GM10266 (cell line): ENCODE measurements at regions not wholly inside any gene's neighbourhood (a gene's known extent, or its start where the extent isn't known, plus 50 kb on each side); places are given as distances from the start of the nearest gene placed in this dataset.

Experiments used
- DNase-seq: peaks from one replicate; pipeline ENCODE4 v3.0.0; 2012; ENCODE audit errors: extremely low spot score
- TF ChIP-seq, protein P1 (sequence below): IDR thresholded peaks from 2 replicates; pipeline ENCODE4 v1.5.1; 2012; ENCODE audit warnings: mild to moderate bottlenecking, low read depth; ENCODE audit not compliant: control insufficient read depth, insufficient read depth; ENCODE audit errors: missing control alignments

GRCh38 chrX:46072372-46072771 is 472.8 kb downstream of the ZNF674 start:
- no peak for DNase-seq
- TF ChIP-seq, protein P1, sequence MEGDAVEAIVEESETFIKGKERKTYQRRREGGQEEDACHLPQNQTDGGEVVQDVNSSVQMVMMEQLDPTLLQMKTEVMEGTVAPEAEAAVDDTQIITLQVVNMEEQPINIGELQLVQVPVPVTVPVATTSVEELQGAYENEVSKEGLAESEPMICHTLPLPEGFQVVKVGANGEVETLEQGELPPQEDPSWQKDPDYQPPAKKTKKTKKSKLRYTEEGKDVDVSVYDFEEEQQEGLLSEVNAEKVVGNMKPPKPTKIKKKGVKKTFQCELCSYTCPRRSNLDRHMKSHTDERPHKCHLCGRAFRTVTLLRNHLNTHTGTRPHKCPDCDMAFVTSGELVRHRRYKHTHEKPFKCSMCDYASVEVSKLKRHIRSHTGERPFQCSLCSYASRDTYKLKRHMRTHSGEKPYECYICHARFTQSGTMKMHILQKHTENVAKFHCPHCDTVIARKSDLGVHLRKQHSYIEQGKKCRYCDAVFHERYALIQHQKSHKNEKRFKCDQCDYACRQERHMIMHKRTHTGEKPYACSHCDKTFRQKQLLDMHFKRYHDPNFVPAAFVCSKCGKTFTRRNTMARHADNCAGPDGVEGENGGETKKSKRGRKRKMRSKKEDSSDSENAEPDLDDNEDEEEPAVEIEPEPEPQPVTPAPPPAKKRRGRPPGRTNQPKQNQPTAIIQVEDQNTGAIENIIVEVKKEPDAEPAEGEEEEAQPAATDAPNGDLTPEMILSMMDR, result no peak

DNA sequence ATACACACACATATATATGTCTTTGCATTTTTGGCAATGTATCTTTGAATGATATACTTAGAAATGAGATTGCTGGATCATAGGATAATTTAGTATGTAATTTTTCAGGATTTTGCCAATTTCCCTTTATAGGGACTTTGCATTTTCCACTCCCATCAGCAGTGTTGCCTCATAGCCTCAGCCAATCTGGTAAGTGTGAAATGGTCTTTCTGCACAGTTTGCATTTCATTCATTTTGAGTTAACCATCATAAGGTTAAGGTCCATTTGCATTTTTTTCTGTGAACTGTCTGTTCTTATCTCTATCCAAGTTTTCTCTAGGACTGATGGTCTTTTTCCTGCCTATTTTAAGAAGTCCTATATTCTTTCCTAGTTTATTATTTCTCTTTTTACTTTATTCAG is 474.8 kb downstream of the ZNF674 start:
- TF ChIP-seq, protein P1, result no peak
- DNase-seq, result no peak

GRCh38 chrX:46059316-46059715 is 485.9 kb downstream of the ZNF674 start:
- no peak for DNase-seq
- TF ChIP-seq, protein P1, result no peak

DNA sequence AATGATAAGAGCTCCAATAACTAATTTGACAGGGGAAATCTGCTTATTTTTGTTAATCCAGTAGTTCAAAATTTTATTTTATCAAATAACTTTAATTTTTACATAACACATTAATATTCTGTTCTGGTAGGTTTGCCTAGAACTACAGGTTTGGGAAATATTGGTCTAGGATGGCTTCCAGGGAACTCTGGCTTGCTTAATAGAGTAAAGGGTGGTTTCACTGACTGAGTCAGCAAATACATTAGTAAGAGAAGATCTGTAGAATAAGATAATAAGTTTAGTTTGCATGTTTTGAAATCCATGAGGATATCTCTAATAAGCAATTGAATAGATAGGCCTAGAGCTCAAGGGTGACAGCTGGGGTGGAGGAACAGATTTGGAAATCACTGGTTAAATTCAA is 500.7 kb downstream of the ZNF674 start:
- DNase-seq, result no peak

GRCh38 chrX:46040001-46040400 is 505.2 kb downstream of the ZNF674 start:
- TF ChIP-seq, protein P1, result no peak
- DNase-seq, result no peak

More for the DNA sequence above, 500.7 kb downstream of the ZNF674 start:
- TF ChIP-seq, protein P1, result no peak

DNA sequence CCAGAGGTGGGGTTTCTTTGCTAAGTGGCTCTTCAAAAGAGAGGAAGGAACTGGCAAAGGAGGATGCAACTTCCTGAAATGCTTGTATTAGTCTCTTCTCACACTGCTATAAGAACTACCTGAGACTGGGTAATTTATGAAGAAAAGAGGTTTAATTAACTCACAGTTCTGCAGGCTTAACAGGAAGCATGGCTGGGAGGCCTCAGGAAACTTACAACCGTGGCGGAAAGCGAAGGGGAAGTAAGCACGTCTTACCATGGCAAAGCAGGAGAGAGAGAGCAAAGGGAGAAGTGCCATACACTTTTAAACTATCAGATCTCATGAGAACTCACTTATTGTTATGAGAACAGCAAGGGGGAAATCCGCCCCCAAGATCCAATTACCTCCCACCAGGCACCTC is 505.7 kb downstream of the ZNF674 start:
- no peak for DNase-seq
- TF ChIP-seq, protein P1, result no peak

DNA sequence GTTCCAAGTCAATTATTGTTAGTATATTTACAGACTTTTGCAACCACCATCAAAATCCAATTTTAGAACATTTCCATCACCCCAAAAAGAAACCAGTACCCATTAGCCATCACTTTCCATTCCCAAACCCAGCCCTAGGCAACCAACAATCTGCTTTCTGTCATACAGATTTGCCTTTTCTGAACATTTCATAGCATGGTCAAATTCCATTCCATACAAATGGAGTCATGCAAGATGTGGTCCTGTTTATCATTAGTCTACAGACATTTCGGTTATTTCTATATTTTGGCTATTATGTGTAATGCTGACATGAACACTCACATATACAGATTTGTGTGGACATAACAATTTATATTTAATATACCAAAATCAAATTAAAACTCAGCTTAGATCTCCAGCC is 508.7 kb downstream of the ZNF674 start:
- no peak for DNase-seq
- TF ChIP-seq, protein P1, result no peak
